ENCODE measurements at regions not wholly inside any gene's neighbourhood (a gene's known extent, or its start where the extent isn't known, plus 50 kb on each side); places are given as distances from the start of the nearest gene placed in this dataset.
A peak's percentile ranks its signal among the peaks of the same experiment; 100 is the strongest.

GRCh38 chr22:49367041-49367697 lies 460.5 kb downstream of the BRD1 start:
- Histone ChIP-seq H3K4me3 (replicated peaks in 1 of 3; ENCODE audit: insufficient read depth in 1 of 3, low read depth in 2 of 3, low read length in 3 of 3) (no peak overlapping the region), H3K36me3 (replicated peaks in 1 of 2; ENCODE audit: control insufficient read depth in 1 of 2, insufficient read depth in 2 of 2, low read length in 2 of 2) (no peaks in the 10 kb centered on the region), H4K20me1 (ENCODE audit: insufficient read depth, low read length) (no peaks in the 10 kb centered on the region), H3K79me2 (ENCODE audit: insufficient read depth, low read length) (no peaks in the 10 kb centered on the region), H3K27ac (ENCODE audit: extremely low read length, insufficient read depth, low read length) (no peak overlapping the region), H3K9ac (ENCODE audit: insufficient read depth, low read depth, low read length) (no peak overlapping the region), H3K27me3 (ENCODE audit: control insufficient read depth in 1 of 2, insufficient read depth in 2 of 2, low read length in 2 of 2) (peaks cover 10 to 57% of the 10 kb centered on the region in 2 experiments; a peak in 4 of 5 replicates), H2AFZ (ENCODE audit: low read length) (no peak overlapping the region), H3K4me1 (ENCODE audit: insufficient read depth, low read length) (no peaks in the 10 kb centered on the region), H3K4me2 (ENCODE audit: low read depth, low read length) (no peak overlapping the region), H3K9me3 (ENCODE audit: low read length) (peaks cover 8% of the 10 kb centered on the region)
- BruUV-seq (replicated peaks): no TSS peak
- WGBS (ENCODE audit: low lambda C conversion rate): 13% methylated on average over 10 of the region's 10 CpGs
- DNase-seq (ENCODE audit: low spot score) (no peak), FAIRE-seq (no peak), ATAC-seq (no peak)
- in situ Hi-C loops (cut with HindIII; ENCODE audit: extremely low pct_ligation_motif_present, low pct_unique_long_range_greater_than_20kb): no loop called here
- intact Hi-C loops (cut with micrococcal nuclease; ENCODE audit: unreplicated experiment): no loop called here
- ChIA-PET CTCF (ENCODE audit: low intra/inter-chr PET ratio, low total read pairs) (no interaction called here), POLR2A (no interaction called here)
- no peak for TF ChIP-seq ZBTB39 (CRISPR knock-in tag; IDR thresholded peaks at IDR 0.05)
- no peak for TF ChIP-seq SPEN (CRISPR knock-in tag; IDR thresholded peaks at IDR 0.05; ENCODE audit: low read depth)
- TF ChIP-seq REST (IDR thresholded peaks at IDR 0.05; ENCODE audit: borderline replicate concordance in 1 of 2, low read depth in 1 of 2, low read length in 2 of 2): peak; percentile 35 to 82

Data from HepG2 (cell line).